ENCODE measurements at regions not wholly inside any gene's neighbourhood (a gene's known extent, or its start where the extent isn't known, plus 50 kb on each side); places are given as distances from the start of the nearest gene placed in this dataset.

GRCh38 chr5:174236070-174236469 is 190.6 kb downstream of the NSG2 start:
- no peak for DNase-seq

- DNase-seq = peak in 1 of 3 donors; percentile 6
Observed at GRCh38 chr5:174239718-174240117, 194.2 kb downstream of the NSG2 start.

- DNase-seq = no peak
Observed at GRCh38 chr5:174242573-174242972, 197.1 kb downstream of the NSG2 start.

- no peak for DNase-seq
Observed at GRCh38 chr5:174243904-174244303, 198.4 kb downstream of the NSG2 start.

GRCh38 chr5:174245516-174246075 is 200.1 kb downstream of the NSG2 start:
- DNase-seq = no peak

- no peak for DNase-seq
Observed at GRCh38 chr5:174246743-174247142, 201.2 kb downstream of the NSG2 start.

- no peak for DNase-seq
Observed at GRCh38 chr5:174247301-174247700, 201.8 kb downstream of the NSG2 start.

GRCh38 chr5:174251305-174252000 is 205.9 kb downstream of the NSG2 start:
- no peak for DNase-seq

- no peak for DNase-seq
Observed at GRCh38 chr5:174252121-174252520, 206.6 kb downstream of the NSG2 start.

GRCh38 chr5:174259696-174260420 is 214.4 kb downstream of the NSG2 start:
- no peak for DNase-seq

GRCh38 chr5:174271316-174271715 is 225.8 kb downstream of the NSG2 start:
- no peak for DNase-seq

- no peak for DNase-seq
Observed at GRCh38 chr5:174272671-174273070, 227.2 kb downstream of the NSG2 start.

GRCh38 chr5:174273325-174273724 is 227.8 kb downstream of the NSG2 start:
- no peak for DNase-seq

- DNase-seq = no peak
Observed at GRCh38 chr5:174275959-174276358, 230.5 kb downstream of the NSG2 start.

GRCh38 chr5:174281089-174281760 is 235.7 kb downstream of the NSG2 start:
- DNase-seq = no peak

- no peak for DNase-seq
Observed at GRCh38 chr5:174281855-174282254, 236.3 kb downstream of the NSG2 start.

- no peak for DNase-seq
Observed at GRCh38 chr5:174282391-174282790, 236.9 kb downstream of the NSG2 start.

- DNase-seq = no peak
Observed at GRCh38 chr5:174283211-174284005, 237.9 kb downstream of the NSG2 start.

- no peak for DNase-seq
Observed at GRCh38 chr5:174284873-174285272, 239.4 kb downstream of the NSG2 start.

GRCh38 chr5:174287761-174288160 is 242.3 kb downstream of the NSG2 start:
- DNase-seq = no peak

- DNase-seq = no peak
Observed at GRCh38 chr5:174288439-174288838, 242.9 kb downstream of the NSG2 start.

- no peak for DNase-seq
Observed at GRCh38 chr5:174291162-174291561, 245.7 kb downstream of the NSG2 start.

GRCh38 chr5:174292348-174292747 is 246.8 kb downstream of the NSG2 start:
- DNase-seq = no peak

Measured in suppressor macrophage treated with lipopolysaccharide for 1 hour (primary cell).